SK-N-SH (cell line): ENCODE measurements at regions not wholly inside any gene's neighbourhood (a gene's known extent, or its start where the extent isn't known, plus 50 kb on each side); places are given as distances from the start of the nearest gene placed in this dataset.

Experiments used
- CHD2 ChIP-seq: fragments of 150-350 bp; IDR thresholded peaks from 2 replicates; pipeline ENCODE4 v1.6.1; 2018; ENCODE audit warnings: low read length; ENCODE audit not compliant: partially characterized antibody
- CTCF ChIP-seq: fragments of 200-600 bp; sonication (generic); IDR thresholded peaks from 2 replicates; pipeline ENCODE4 v1.6.1; 2017; ENCODE audit warnings: antibody characterized with exemption, mild to moderate bottlenecking, moderate library complexity
- MAX ChIP-seq: IDR thresholded peaks from 2 replicates; pipeline ENCODE4 v1.4.0; 2012; ENCODE audit warnings: low read depth
- POLR2AphosphoS5 ChIP-seq: IDR thresholded peaks from 2 replicates; pipeline ENCODE4 v1.6.1; 2012; ENCODE audit warnings: low read depth, low read length
- RAD21 ChIP-seq: IDR thresholded peaks from 2 replicates; pipeline ENCODE4 v1.6.1; 2012; ENCODE audit warnings: mild to moderate bottlenecking, low read length
- REST ChIP-seq: IDR thresholded peaks from 2 replicates; pipeline ENCODE4 v1.6.1; 2012; ENCODE audit warnings: mild to moderate bottlenecking, low read depth, low read length, moderate library complexity
- SMC3 ChIP-seq: IDR thresholded peaks from 2 replicates; pipeline ENCODE4 v1.6.1; 2012; ENCODE audit warnings: low read depth, low read length, improper control_type of control experiment
- TEAD4 ChIP-seq: IDR thresholded peaks from 2 replicates; pipeline ENCODE4 v1.4.0; 2012; ENCODE audit warnings: mild to moderate bottlenecking, borderline replicate concordance; ENCODE audit not compliant: insufficient read depth
- USF1 ChIP-seq: IDR thresholded peaks from 2 replicates; pipeline ENCODE4 v1.4.0; 2012; ENCODE audit warnings: low read depth, borderline replicate concordance
- USF2 ChIP-seq: fragments of 150-350 bp; IDR thresholded peaks from 2 replicates; pipeline ENCODE4 v1.6.1; 2017; ENCODE audit warnings: antibody characterized with exemption, low read length, low read depth, borderline replicate concordance

GRCh38 chr6:92719773-92720172 lies 699.6 kb downstream of the EPHA7 start:
- no peak for TF ChIP-seq RAD21
- no peak for TF ChIP-seq REST
- no peak for TF ChIP-seq POLR2AphosphoS5
- TF ChIP-seq CHD2 = no peak
- TF ChIP-seq USF2 = no peak
- TF ChIP-seq CTCF = no peak
- no peak for TF ChIP-seq MAX
- TF ChIP-seq TEAD4 = no peak
- TF ChIP-seq SMC3 = no peak
- TF ChIP-seq USF1 = no peak
